WTC11 (cell line): ENCODE measurements at regions not wholly inside any gene's neighbourhood (a gene's known extent, or its start where the extent isn't known, plus 50 kb on each side); places are given as distances from the start of the nearest gene placed in this dataset.

ENCODE experiments used
- ATAC-seq: fragments of 200-7000 bp; cut with Tn5 transposase; 2 replicates; pipeline ENCODE4 v1.10.0; 2021; ENCODE audit warnings: mild to moderate bottlenecking, moderate library complexity
- CTCF ChIA-PET: fragments of 300-600 bp; sonication (Branson Sonifier 250); formaldehyde crosslinking; loops from one replicate; lab custom pipeline; 2021; ENCODE audit warnings: antibody characterized with exemption; lab: Charles Lee
- POLR2A ChIA-PET: fragments of 350-600 bp; sonication (Branson Sonifier 250); formaldehyde crosslinking; loops from one replicate; lab custom pipeline; 2021; ENCODE audit warnings: antibody characterized with exemption; lab: Charles Lee
- DNase-seq: peaks from one replicate; pipeline ENCODE4 v3.0.0; 2021; ENCODE audit warnings: low spot score
- H3K27ac Mint-ChIP-seq: 2 replicates; pipeline ENCODE4 v1.8.0; 2021; ENCODE audit warnings: mixed read lengths
- H3K27me3 Mint-ChIP-seq: 2 replicates; pipeline ENCODE4 v1.8.0; 2021; ENCODE audit warnings: low read depth, mild to moderate bottlenecking, moderate library complexity, mixed read lengths
- H3K36me3 Mint-ChIP-seq: 2 replicates; pipeline ENCODE4 v1.8.0; 2021; ENCODE audit warnings: mixed read lengths
- H3K4me1 Mint-ChIP-seq: 2 replicates; pipeline ENCODE4 v1.8.0; 2022; ENCODE audit warnings: mixed read lengths
- H3K4me3 Mint-ChIP-seq: 2 replicates; pipeline ENCODE4 v1.8.0; 2021; ENCODE audit warnings: mild to moderate bottlenecking, moderate library complexity, mixed read lengths
- H3K9me3 Mint-ChIP-seq: 2 replicates; pipeline ENCODE4 v1.8.0; 2021; ENCODE audit warnings: mixed read lengths
- ARID4B ChIP-seq: sonication (generic); formaldehyde crosslinking; IDR thresholded peaks from 2 replicates; pipeline ENCODE4 v1.8.0; 2023; ENCODE audit warnings: missing genetic modification reagents, mild to moderate bottlenecking, borderline replicate concordance
- FOXP4 ChIP-seq: sonication (generic); formaldehyde crosslinking; IDR thresholded peaks from 2 replicates; pipeline ENCODE4 v1.8.0; 2022; ENCODE audit warnings: mild to moderate bottlenecking, missing genetic modification reagents
- GRHL2 ChIP-seq: fragments of 250-450 bp; sonication (Bioruptor Pico); IDR thresholded peaks from 2 replicates; pipeline ENCODE4 v1.8.0; 2022; ENCODE audit warnings: mild to moderate bottlenecking, moderate library complexity; ENCODE audit not compliant: insufficient replicate concordance, severe bottlenecking
- NFATC4 ChIP-seq: fragments of 250-450 bp; sonication (Bioruptor Pico); IDR thresholded peaks from 2 replicates; pipeline ENCODE4 v1.9.0; 2021; ENCODE audit warnings: mild to moderate bottlenecking
- NR1H2 ChIP-seq: sonication (generic); formaldehyde crosslinking; IDR thresholded peaks from 2 replicates; pipeline ENCODE4 v1.9.0; 2021; ENCODE audit warnings: mild to moderate bottlenecking, moderate library complexity, missing genetic modification reagents
- TCF7 ChIP-seq: sonication (generic); formaldehyde crosslinking; IDR thresholded peaks from 2 replicates; pipeline ENCODE4 v1.8.0; 2022; ENCODE audit warnings: mild to moderate bottlenecking, low read depth, missing genetic modification reagents, moderate library complexity
- ZNF671 ChIP-seq: fragments of 250-450 bp; sonication (Bioruptor Pico); IDR thresholded peaks from 2 replicates; pipeline ENCODE4 v1.8.0; 2021; ENCODE audit warnings: mild to moderate bottlenecking
- TF ChIP-seq, protein P1 (sequence below): sonication (generic); formaldehyde crosslinking; IDR thresholded peaks from 2 replicates; pipeline ENCODE4 v1.8.1; 2022; ENCODE audit warnings: mild to moderate bottlenecking, missing genetic modification reagents, moderate library complexity, borderline replicate concordance
- TF ChIP-seq, protein P2 (sequence below): sonication (generic); formaldehyde crosslinking; IDR thresholded peaks from 2 replicates; pipeline ENCODE4 v1.8.1; 2022; ENCODE audit warnings: low read depth, mild to moderate bottlenecking, moderate library complexity, missing genetic modification reagents, borderline replicate concordance
- TF ChIP-seq, protein P3 (sequence below): sonication (generic); formaldehyde crosslinking; IDR thresholded peaks from 2 replicates; pipeline ENCODE4 v1.8.1; 2023; ENCODE audit warnings: mild to moderate bottlenecking, missing genetic modification reagents
- TF ChIP-seq, protein P4 (sequence below): fragments of 250-450 bp; sonication (Bioruptor Pico); IDR thresholded peaks from 2 replicates; pipeline ENCODE4 v1.9.0; 2021; ENCODE audit warnings: mild to moderate bottlenecking
- TF ChIP-seq, protein P5 (sequence below): sonication (generic); formaldehyde crosslinking; IDR thresholded peaks from 2 replicates; pipeline ENCODE4 v1.8.1; 2022; ENCODE audit warnings: mild to moderate bottlenecking, moderate library complexity, missing genetic modification reagents

DNA sequence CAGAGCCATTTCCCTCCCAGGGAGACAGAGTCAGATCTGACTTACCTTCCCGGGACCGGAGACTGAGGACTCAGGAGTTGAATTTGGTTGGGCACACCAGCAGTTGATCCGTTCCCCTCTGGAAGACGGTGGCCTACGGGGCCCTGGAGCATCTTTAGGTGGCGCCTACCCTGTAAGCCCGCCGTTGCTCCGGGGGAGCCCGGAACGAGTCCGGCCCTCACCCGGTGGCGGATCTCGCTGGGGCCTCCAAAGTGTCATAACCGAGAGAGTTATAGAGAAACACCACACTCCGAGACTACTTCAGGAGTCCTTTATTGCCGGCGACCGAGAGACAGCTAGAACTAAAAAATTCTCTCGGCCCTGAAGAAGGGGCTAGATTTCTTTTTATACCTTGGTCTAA is 182.8 kb upstream of the MBL2 start:
- ATAC-seq (no peak), DNase-seq (no peak)
- H3K9me3 Mint-ChIP-seq: peaks cover 10% of the 10 kb centered on the region
- TF ChIP-seq, protein P1, sequence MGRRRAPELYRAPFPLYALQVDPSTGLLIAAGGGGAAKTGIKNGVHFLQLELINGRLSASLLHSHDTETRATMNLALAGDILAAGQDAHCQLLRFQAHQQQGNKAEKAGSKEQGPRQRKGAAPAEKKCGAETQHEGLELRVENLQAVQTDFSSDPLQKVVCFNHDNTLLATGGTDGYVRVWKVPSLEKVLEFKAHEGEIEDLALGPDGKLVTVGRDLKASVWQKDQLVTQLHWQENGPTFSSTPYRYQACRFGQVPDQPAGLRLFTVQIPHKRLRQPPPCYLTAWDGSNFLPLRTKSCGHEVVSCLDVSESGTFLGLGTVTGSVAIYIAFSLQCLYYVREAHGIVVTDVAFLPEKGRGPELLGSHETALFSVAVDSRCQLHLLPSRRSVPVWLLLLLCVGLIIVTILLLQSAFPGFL (CRISPR knock-in tag): no peak
- TF ChIP-seq, protein P2, sequence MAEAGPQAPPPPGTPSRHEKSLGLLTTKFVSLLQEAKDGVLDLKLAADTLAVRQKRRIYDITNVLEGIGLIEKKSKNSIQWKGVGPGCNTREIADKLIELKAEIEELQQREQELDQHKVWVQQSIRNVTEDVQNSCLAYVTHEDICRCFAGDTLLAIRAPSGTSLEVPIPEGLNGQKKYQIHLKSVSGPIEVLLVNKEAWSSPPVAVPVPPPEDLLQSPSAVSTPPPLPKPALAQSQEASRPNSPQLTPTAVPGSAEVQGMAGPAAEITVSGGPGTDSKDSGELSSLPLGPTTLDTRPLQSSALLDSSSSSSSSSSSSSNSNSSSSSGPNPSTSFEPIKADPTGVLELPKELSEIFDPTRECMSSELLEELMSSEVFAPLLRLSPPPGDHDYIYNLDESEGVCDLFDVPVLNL (CRISPR knock-in tag): no peak
- TF ChIP-seq NFATC4 (CRISPR knock-in tag) (no peak), ZNF671 (CRISPR knock-in tag) (no peak), TCF7 (no peak)
- ChIA-PET CTCF (no interaction called here), POLR2A (no interaction called here)
- peaks cover 24% of the 10 kb centered on the region for H3K4me1 Mint-ChIP-seq
- H3K27ac Mint-ChIP-seq: no peak overlapping the region
- peaks cover 2% of the 10 kb centered on the region; the same call in 1 of the 2 replicates for H3K27me3 Mint-ChIP-seq
- no peak overlapping the region for H3K4me3 Mint-ChIP-seq
- H3K36me3 Mint-ChIP-seq: peaks cover 16% of the 10 kb centered on the region

DNA sequence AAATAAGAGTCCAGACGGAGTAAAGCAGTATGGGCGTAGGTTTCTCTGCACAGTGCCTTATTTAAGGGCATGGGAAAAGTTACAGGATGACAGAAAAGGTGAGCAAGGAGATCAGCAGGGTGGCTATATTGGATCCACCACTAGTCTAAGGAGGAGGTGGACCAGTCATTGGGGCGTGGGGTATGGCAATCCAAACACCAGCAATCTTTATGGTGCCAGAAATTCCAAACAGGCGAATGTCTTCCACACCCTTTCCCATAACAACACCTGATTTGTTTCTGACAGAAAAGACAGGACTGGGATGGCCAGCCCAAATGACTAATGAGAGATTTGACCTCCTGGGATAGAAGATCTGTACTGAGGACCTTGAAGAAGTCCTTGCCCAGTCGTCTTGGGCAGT is 181.8 kb upstream of the MBL2 start:
- ATAC-seq (no peak), DNase-seq (no peak)
- ChIA-PET CTCF (no interaction called here), POLR2A (no interaction called here)
- Mint-ChIP-seq H3K27ac (no peak overlapping the region), H3K9me3 (peaks cover 10% of the 10 kb centered on the region), H3K4me1 (peaks cover 24% of the 10 kb centered on the region), H3K27me3 (peaks cover 2% of the 10 kb centered on the region; the same call in 1 of the 2 replicates), H3K36me3 (peaks cover 16% of the 10 kb centered on the region), H3K4me3 (no peak overlapping the region)
- TF ChIP-seq ARID4B (CRISPR knock-in tag) (no peak), NR1H2 (CRISPR knock-in tag) (no peak)
- TF ChIP-seq, protein P3, sequence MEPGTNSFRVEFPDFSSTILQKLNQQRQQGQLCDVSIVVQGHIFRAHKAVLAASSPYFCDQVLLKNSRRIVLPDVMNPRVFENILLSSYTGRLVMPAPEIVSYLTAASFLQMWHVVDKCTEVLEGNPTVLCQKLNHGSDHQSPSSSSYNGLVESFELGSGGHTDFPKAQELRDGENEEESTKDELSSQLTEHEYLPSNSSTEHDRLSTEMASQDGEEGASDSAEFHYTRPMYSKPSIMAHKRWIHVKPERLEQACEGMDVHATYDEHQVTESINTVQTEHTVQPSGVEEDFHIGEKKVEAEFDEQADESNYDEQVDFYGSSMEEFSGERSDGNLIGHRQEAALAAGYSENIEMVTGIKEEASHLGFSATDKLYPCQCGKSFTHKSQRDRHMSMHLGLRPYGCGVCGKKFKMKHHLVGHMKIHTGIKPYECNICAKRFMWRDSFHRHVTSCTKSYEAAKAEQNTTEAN (CRISPR knock-in tag): no peak
- TF ChIP-seq, protein P4, sequence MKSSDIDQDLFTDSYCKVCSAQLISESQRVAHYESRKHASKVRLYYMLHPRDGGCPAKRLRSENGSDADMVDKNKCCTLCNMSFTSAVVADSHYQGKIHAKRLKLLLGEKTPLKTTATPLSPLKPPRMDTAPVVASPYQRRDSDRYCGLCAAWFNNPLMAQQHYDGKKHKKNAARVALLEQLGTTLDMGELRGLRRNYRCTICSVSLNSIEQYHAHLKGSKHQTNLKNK (CRISPR knock-in tag): no peak
- TF ChIP-seq, protein P5, sequence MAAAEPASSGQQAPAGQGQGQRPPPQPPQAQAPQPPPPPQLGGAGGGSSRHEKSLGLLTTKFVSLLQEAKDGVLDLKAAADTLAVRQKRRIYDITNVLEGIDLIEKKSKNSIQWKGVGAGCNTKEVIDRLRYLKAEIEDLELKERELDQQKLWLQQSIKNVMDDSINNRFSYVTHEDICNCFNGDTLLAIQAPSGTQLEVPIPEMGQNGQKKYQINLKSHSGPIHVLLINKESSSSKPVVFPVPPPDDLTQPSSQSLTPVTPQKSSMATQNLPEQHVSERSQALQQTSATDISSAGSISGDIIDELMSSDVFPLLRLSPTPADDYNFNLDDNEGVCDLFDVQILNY: no peak

DNA sequence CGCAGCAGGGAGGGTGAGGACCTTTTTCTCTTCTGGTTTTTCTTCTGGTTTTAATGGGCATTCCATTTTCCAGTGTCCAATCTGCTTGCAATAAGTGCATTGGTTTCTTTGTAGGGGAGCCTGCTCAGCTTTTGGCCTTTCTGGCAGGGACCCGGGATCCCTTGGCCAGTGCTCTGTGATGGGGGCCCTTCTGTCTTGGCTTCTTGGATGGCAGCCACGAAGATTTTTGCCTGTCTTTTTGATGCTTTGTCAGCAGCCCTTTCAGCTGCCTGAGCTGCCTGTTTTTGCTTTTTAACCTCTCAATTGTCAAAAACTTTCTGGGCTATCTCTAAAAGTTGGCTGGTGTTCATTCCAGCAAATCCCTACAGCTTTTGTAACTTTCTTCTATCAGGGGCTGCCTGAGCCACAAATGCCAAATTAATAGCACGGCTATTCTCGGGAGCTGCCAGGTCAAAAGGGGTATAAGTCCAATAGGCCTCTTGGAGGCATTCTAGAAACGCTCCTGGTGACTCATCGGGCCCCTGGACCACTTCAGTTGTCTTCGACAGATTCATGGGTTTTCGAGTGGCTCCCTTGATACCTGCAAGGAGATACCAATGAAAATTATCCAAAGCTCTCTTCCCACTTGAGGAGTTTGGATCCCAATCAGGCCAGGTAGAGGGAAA is 179.9 kb upstream of the MBL2 start:
- ChIA-PET POLR2A (no interaction called here), CTCF (interaction anchor here (0.6 to 3.8 kb wide), 22 partner anchors 7 to 649 kb away, joined by 3 to 36 read pairs (median 5); no protein-coding TSS in a partner anchor)
- no peak for ATAC-seq
- Mint-ChIP-seq H3K4me1 (peaks cover 23% of the 10 kb centered on the region), H3K27me3 (peaks cover 2% of the 10 kb centered on the region; the same call in 1 of the 2 replicates), H3K36me3 (peaks cover 31% of the 10 kb centered on the region), H3K27ac (no peak overlapping the region), H3K9me3 (peaks cover 23% of the 10 kb centered on the region), H3K4me3 (no peak overlapping the region)
- DNase-seq: no peak
- no peak for TF ChIP-seq GRHL2
- no peak for TF ChIP-seq ARID4B (CRISPR knock-in tag)
- no peak for TF ChIP-seq FOXP4 (CRISPR knock-in tag)
